ENCODE measurements at regions not wholly inside any gene's neighbourhood (a gene's known extent, or its start where the extent isn't known, plus 50 kb on each side); places are given as distances from the start of the nearest gene placed in this dataset.

- Histone ChIP-seq H3K27me3 (ENCODE audit: low read depth, low read length) (no peaks in the 10 kb centered on the region), H3K36me3 (ENCODE audit: control insufficient read depth in 1 of 2, insufficient read depth in 2 of 2, low read length in 2 of 2) (no peaks in the 10 kb centered on the region), H3K4me1 (ENCODE audit: control insufficient read depth in 1 of 2, insufficient read depth in 2 of 2, low read length in 2 of 2) (no peaks in the 10 kb centered on the region), H3K27ac (ENCODE audit: low read length) (no peak overlapping the region), H3K4me3 (ENCODE audit: low read depth in 1 of 2, low read length in 2 of 2) (no peak overlapping the region), H3K9me3 (ENCODE audit: control insufficient read depth in 1 of 2, low read length in 2 of 2) (no peaks in the 10 kb centered on the region)
Observed at GRCh38 chr11:11155962-11156815, 196.9 kb downstream of the CSNK2A3 start.

DNA sequence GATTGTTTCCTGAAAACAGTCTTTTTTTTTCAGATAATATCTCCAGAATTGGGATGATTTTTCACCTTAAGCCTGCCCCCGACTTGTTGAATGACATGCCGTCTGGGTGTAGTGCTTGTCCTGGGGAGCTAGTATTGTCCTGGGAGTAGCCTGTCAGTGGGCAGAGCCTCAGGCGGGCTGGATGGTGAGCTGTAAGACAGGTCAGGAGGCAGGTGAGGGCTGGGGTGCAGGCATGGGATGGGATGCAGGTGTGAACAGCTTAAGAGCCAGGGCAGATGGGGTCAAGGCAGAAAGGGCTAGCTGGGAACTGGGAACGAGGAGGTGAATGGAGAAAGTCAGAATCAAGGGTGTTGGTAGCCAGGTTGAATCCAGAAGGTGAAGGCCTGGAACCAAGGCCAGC is 200.2 kb downstream of the CSNK2A3 start:
- no peaks in the 10 kb centered on the region for H3K9me3 ChIP-seq (ENCODE audit: control insufficient read depth in 1 of 2, low read length in 2 of 2)
- H3K4me1 ChIP-seq (ENCODE audit: control insufficient read depth in 1 of 2, insufficient read depth in 2 of 2, low read length in 2 of 2), result peaks cover 0 to 7% of the 10 kb centered on the region in 2 donors
- no peak overlapping the region for H3K27ac ChIP-seq (ENCODE audit: low read length)
- H3K4me3 ChIP-seq (ENCODE audit: low read depth in 1 of 2, low read length in 2 of 2), result no peak overlapping the region
- no peaks in the 10 kb centered on the region for H3K27me3 ChIP-seq (ENCODE audit: low read depth, low read length)
- H3K36me3 ChIP-seq (ENCODE audit: control insufficient read depth in 1 of 2, insufficient read depth in 2 of 2, low read length in 2 of 2), result no peaks in the 10 kb centered on the region

GRCh38 chr11:11149671-11150459 is 203.2 kb downstream of the CSNK2A3 start:
- no peaks in the 10 kb centered on the region for H3K9me3 ChIP-seq (ENCODE audit: control insufficient read depth in 1 of 2, low read length in 2 of 2)
- H3K36me3 ChIP-seq (ENCODE audit: control insufficient read depth in 1 of 2, insufficient read depth in 2 of 2, low read length in 2 of 2), result no peaks in the 10 kb centered on the region
- peaks cover 0 to 7% of the 10 kb centered on the region in 2 donors for H3K4me1 ChIP-seq (ENCODE audit: control insufficient read depth in 1 of 2, insufficient read depth in 2 of 2, low read length in 2 of 2)
- no peak overlapping the region for H3K27ac ChIP-seq (ENCODE audit: low read length)
- H3K4me3 ChIP-seq (ENCODE audit: low read depth in 1 of 2, low read length in 2 of 2), result no peak overlapping the region
- H3K27me3 ChIP-seq (ENCODE audit: low read depth, low read length), result no peaks in the 10 kb centered on the region

- Histone ChIP-seq H3K9me3 (ENCODE audit: control insufficient read depth in 1 of 2, low read length in 2 of 2) (no peaks in the 10 kb centered on the region), H3K27ac (ENCODE audit: low read length) (no peak overlapping the region), H3K36me3 (ENCODE audit: control insufficient read depth in 1 of 2, insufficient read depth in 2 of 2, low read length in 2 of 2) (no peaks in the 10 kb centered on the region), H3K27me3 (ENCODE audit: low read depth, low read length) (no peaks in the 10 kb centered on the region), H3K4me1 (ENCODE audit: control insufficient read depth in 1 of 2, insufficient read depth in 2 of 2, low read length in 2 of 2) (peaks cover 0 to 7% of the 10 kb centered on the region in 2 donors), H3K4me3 (ENCODE audit: low read depth in 1 of 2, low read length in 2 of 2) (no peak overlapping the region)
Observed at GRCh38 chr11:11148596-11148995, 204.5 kb downstream of the CSNK2A3 start.

- H3K27ac ChIP-seq (ENCODE audit: low read length), result no peak overlapping the region
- peaks cover 0 to 7% of the 10 kb centered on the region in 2 donors for H3K4me1 ChIP-seq (ENCODE audit: control insufficient read depth in 1 of 2, insufficient read depth in 2 of 2, low read length in 2 of 2)
- no peak overlapping the region for H3K4me3 ChIP-seq (ENCODE audit: low read depth in 1 of 2, low read length in 2 of 2)
- H3K9me3 ChIP-seq (ENCODE audit: control insufficient read depth in 1 of 2, low read length in 2 of 2), result no peaks in the 10 kb centered on the region
- no peaks in the 10 kb centered on the region for H3K27me3 ChIP-seq (ENCODE audit: low read depth, low read length)
- no peaks in the 10 kb centered on the region for H3K36me3 ChIP-seq (ENCODE audit: control insufficient read depth in 1 of 2, insufficient read depth in 2 of 2, low read length in 2 of 2)
Observed at GRCh38 chr11:11148104-11148509, 204.9 kb downstream of the CSNK2A3 start.

GRCh38 chr11:11146830-11147229 is 206.2 kb downstream of the CSNK2A3 start:
- no peaks in the 10 kb centered on the region for H3K36me3 ChIP-seq (ENCODE audit: control insufficient read depth in 1 of 2, insufficient read depth in 2 of 2, low read length in 2 of 2)
- H3K9me3 ChIP-seq (ENCODE audit: control insufficient read depth in 1 of 2, low read length in 2 of 2), result no peaks in the 10 kb centered on the region
- no peaks in the 10 kb centered on the region for H3K27me3 ChIP-seq (ENCODE audit: low read depth, low read length)
- peaks cover 0 to 12% of the 10 kb centered on the region in 2 donors for H3K4me1 ChIP-seq (ENCODE audit: control insufficient read depth in 1 of 2, insufficient read depth in 2 of 2, low read length in 2 of 2)
- H3K4me3 ChIP-seq (ENCODE audit: low read depth in 1 of 2, low read length in 2 of 2), result no peak overlapping the region
- no peak overlapping the region for H3K27ac ChIP-seq (ENCODE audit: low read length)

GRCh38 chr11:11143849-11144248 is 209.2 kb downstream of the CSNK2A3 start:
- H3K4me3 ChIP-seq (ENCODE audit: low read depth in 1 of 2, low read length in 2 of 2), result no peak overlapping the region
- peaks cover 0 to 19% of the 10 kb centered on the region in 2 donors for H3K4me1 ChIP-seq (ENCODE audit: control insufficient read depth in 1 of 2, insufficient read depth in 2 of 2, low read length in 2 of 2)
- H3K27me3 ChIP-seq (ENCODE audit: low read depth, low read length), result no peaks in the 10 kb centered on the region
- H3K27ac ChIP-seq (ENCODE audit: low read length), result no peak overlapping the region
- H3K36me3 ChIP-seq (ENCODE audit: control insufficient read depth in 1 of 2, insufficient read depth in 2 of 2, low read length in 2 of 2), result no peaks in the 10 kb centered on the region
- no peaks in the 10 kb centered on the region for H3K9me3 ChIP-seq (ENCODE audit: control insufficient read depth in 1 of 2, low read length in 2 of 2)

- Histone ChIP-seq H3K9me3 (ENCODE audit: control insufficient read depth in 1 of 2, low read length in 2 of 2) (no peaks in the 10 kb centered on the region), H3K27me3 (ENCODE audit: low read depth, low read length) (no peaks in the 10 kb centered on the region), H3K4me1 (ENCODE audit: control insufficient read depth in 1 of 2, insufficient read depth in 2 of 2, low read length in 2 of 2) (peaks cover 0 to 12% of the 10 kb centered on the region in 2 donors), H3K4me3 (ENCODE audit: low read depth in 1 of 2, low read length in 2 of 2) (no peak overlapping the region), H3K36me3 (ENCODE audit: control insufficient read depth in 1 of 2, insufficient read depth in 2 of 2, low read length in 2 of 2) (no peaks in the 10 kb centered on the region), H3K27ac (ENCODE audit: low read length) (no peak overlapping the region)
Observed at GRCh38 chr11:11142430-11142829, 210.6 kb downstream of the CSNK2A3 start.

- no peaks in the 10 kb centered on the region for H3K27me3 ChIP-seq (ENCODE audit: low read depth, low read length)
- no peaks in the 10 kb centered on the region for H3K36me3 ChIP-seq (ENCODE audit: control insufficient read depth in 1 of 2, insufficient read depth in 2 of 2, low read length in 2 of 2)
- no peak overlapping the region for H3K27ac ChIP-seq (ENCODE audit: low read length)
- H3K9me3 ChIP-seq (ENCODE audit: control insufficient read depth in 1 of 2, low read length in 2 of 2), result no peaks in the 10 kb centered on the region
- H3K4me3 ChIP-seq (ENCODE audit: low read depth in 1 of 2, low read length in 2 of 2), result no peak overlapping the region
- peaks cover 0 to 12% of the 10 kb centered on the region in 2 donors for H3K4me1 ChIP-seq (ENCODE audit: control insufficient read depth in 1 of 2, insufficient read depth in 2 of 2, low read length in 2 of 2)
Observed at GRCh38 chr11:11141065-11141464, 212.0 kb downstream of the CSNK2A3 start.

- H3K27me3 ChIP-seq (ENCODE audit: low read depth, low read length), result no peaks in the 10 kb centered on the region
- no peak overlapping the region for H3K27ac ChIP-seq (ENCODE audit: low read length)
Observed at GRCh38 chr11:11140510-11140909, 212.5 kb downstream of the CSNK2A3 start.

GRCh38 chr11:11137339-11137738 is 215.7 kb downstream of the CSNK2A3 start:
- H3K36me3 ChIP-seq (ENCODE audit: control insufficient read depth in 1 of 2, insufficient read depth in 2 of 2, low read length in 2 of 2), result no peaks in the 10 kb centered on the region
- H3K4me1 ChIP-seq (ENCODE audit: control insufficient read depth in 1 of 2, insufficient read depth in 2 of 2, low read length in 2 of 2), result peaks cover 0 to 10% of the 10 kb centered on the region in 2 donors
- H3K27ac ChIP-seq (ENCODE audit: low read length), result no peak overlapping the region
- H3K4me3 ChIP-seq (ENCODE audit: low read depth in 1 of 2, low read length in 2 of 2), result no peak overlapping the region
- no peaks in the 10 kb centered on the region for H3K9me3 ChIP-seq (ENCODE audit: control insufficient read depth in 1 of 2, low read length in 2 of 2)
- H3K27me3 ChIP-seq (ENCODE audit: low read depth, low read length), result no peaks in the 10 kb centered on the region

More at GRCh38 chr11:11140510-11140909, 212.5 kb downstream of the CSNK2A3 start:
- Histone ChIP-seq H3K36me3 (ENCODE audit: control insufficient read depth in 1 of 2, insufficient read depth in 2 of 2, low read length in 2 of 2) (no peaks in the 10 kb centered on the region), H3K4me3 (ENCODE audit: low read depth in 1 of 2, low read length in 2 of 2) (no peak overlapping the region), H3K9me3 (ENCODE audit: control insufficient read depth in 1 of 2, low read length in 2 of 2) (no peaks in the 10 kb centered on the region), H3K4me1 (ENCODE audit: control insufficient read depth in 1 of 2, insufficient read depth in 2 of 2, low read length in 2 of 2) (peaks cover 0 to 12% of the 10 kb centered on the region in 2 donors)

Data from muscle layer of duodenum (tissue), 2 donors.